HG03039 (cell line): ENCODE measurements at regions not wholly inside any gene's neighbourhood (a gene's known extent, or its start where the extent isn't known, plus 50 kb on each side); places are given as distances from the start of the nearest gene placed in this dataset.

ENCODE experiments used
- ATAC-seq: cut with Tn5 transposase; IDR thresholded peaks from one replicate; pipeline ENCODE4 v1.9.1; 2021; ENCODE audit warnings: mild to moderate bottlenecking, moderate library complexity; ENCODE audit not compliant: unreplicated experiment

DNA sequence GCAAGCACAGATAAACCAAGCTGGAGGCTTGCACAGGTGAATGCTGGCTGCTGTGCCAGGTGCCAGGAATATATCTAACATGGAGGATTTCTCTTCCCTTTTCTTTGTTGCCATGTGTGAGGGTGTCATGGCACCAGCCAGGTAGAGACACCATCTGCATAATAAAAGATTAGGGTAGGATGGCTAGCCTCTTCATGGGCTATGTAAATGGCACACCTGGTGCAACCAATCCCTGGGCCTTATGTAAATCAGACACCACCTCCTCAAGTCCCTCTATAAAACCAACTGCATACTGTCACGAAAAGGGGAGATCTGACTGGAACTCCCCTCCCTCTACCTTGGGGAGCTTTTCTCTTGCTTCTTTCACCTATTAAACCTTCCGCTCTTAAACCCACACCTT, 322.5 kb upstream of the POM121L12 start:
- no peak for ATAC-seq

DNA sequence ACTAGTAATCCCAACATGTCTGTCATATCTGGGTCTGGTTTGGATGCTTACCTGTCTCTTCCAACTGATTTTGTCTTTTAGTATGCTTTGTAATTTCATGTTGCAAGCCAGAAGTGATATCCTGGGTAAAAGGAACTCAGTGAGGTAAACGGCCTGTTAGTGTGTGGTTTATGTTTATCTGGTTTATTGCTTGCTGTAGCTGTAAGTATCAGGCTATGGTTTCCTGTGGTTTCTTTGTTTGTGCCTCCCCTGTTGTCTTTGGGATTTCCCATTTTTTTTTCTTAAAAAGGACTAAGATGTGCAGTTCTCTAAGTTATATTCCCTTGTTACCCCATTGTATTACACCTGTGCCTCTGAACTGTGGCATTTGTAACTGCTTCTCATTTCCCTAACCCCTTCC, 323.5 kb upstream of the POM121L12 start:
- no peak for ATAC-seq

DNA sequence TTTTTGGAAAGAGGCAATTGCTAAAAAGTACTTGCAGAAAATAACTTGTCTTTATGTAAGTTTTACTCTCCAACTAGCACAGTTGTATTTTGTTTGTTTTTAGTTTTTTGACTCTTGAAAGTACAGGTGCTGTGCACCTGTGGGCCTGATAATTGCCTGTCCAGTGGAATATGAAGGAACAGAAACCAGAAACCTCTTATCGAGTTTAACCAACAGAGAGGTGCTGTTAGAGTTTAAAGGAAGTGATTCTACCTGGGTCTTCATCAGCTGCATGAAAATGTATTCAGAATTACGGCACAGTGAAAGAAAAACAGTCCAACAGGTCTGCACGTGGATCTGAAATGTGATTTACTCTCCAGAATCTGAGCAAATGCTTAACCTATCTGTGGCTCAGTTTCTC, 326.6 kb upstream of the POM121L12 start:
- no peak for ATAC-seq

DNA sequence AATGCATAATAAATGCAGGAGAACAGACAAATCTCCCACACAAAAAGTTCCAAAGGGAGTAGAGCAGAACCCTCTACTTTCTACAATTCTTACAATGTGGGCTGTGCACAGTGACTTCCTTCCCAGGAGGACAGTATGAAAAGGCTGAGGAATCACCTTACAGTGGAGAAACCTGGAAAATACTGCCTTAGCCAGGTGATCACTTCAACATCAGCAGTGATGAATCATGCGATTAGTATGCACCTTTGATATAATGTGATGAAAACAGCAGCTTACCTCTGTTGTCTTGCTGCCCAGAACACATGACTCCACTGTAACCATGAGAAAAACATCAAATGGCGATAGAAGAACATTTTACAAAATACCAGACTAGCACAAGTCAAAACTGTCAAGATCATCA, 329.7 kb upstream of the POM121L12 start:
- no peak for ATAC-seq

DNA sequence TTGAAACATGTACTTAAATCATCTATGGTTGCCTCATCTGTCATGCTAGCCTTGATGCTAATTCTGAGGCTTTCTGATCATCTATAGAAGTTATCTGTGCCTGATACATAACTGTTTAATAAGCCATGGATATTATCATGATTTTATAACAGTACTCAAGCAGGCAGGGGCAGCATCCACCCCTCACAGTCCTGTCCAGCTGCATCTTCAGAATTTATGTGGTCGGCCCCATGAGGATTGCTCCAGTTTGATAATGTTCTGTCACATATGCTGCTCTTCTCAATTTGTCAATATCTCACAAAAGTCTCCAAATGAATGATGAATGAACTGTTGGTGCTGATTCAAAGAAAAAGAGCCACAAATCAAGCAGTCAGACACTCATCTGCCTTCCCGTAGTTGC, 335.1 kb upstream of the POM121L12 start:
- no peak for ATAC-seq

DNA sequence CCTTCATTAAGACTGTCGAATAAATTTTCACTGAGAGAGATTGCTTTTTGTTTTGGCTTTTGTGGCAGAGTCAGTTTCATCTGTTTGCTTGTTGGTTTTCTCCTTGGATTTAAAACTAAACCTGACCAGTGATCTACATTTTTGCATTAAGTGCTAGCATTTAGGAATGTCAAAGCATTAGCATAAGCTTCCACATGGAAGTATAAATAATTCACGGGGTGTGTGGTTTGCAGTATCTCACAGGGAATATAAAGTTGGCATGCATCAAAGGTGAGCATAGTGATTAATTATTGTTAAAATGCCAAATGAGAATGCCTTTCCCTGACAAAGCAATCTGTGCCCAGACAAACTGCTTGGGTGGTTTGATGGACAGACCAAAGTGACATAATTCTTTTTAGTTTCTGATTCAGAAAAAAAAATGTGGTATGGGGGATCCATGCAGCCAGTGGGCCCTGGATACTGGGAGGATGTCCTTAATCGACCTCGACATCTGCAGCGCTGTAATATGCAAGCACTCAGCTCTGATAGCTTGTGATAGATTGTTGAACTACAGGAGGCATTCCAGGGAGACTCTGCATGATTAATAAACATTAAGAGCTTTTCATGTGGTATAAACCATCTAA, 339.3 kb upstream of the POM121L12 start:
- no peak for ATAC-seq

DNA sequence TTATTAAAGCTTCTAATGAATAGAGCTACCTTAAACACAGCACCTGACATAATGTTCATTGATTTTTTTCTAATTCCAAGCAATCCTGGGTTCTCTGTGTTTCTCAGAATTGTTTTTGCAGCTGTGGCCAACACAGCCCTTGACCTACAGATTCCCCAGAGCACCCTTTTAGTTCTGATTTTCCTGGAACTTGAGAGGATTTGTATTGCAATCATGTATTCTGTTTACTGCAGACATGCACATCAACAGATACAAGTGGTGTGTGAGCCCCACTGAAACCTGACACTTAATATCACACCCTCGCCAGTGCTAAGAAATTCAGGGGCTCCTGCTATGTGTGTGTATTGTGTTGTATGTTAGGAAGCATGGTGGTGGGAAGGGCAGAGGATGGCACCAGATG, 344.2 kb upstream of the POM121L12 start:
- ATAC-seq: no peak

DNA sequence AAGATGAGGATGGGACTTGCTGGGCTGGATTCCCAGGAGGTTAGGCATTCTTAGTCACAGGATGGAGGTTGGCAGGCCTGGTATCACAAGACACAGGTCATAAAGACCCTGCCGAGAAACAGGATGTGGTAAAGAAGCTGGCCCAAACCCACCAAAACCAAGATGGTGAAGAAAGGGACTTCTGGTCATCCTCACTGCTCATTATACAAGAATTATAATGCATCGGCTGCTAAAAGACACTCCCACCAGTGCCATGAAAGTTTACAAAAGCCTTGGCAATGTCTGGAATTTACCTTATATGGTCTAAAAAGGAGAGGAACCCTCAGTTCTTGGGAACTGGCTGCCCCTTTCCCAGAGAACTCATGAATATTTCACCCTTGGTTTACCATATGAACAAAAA, 345.5 kb upstream of the POM121L12 start:
- no peak for ATAC-seq

DNA sequence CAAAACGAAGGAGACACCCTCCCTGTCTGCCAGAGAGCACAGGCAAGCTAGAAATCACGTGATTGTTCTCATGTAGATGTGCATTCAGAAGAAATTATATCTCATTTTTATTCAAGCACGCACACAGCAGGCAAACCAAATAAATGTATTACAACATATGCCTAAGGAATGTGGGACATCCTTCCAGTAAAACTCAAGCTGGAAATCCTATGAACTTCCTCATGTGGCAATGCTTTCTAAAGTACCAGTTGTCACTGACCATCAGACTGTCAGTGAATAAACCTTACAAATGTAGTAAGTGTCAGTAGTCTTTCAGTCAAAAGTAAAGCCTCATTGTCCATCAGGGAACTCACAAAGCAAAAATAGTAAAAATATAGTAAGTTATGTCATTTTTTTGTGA, 350.1 kb upstream of the POM121L12 start:
- ATAC-seq: no peak

DNA sequence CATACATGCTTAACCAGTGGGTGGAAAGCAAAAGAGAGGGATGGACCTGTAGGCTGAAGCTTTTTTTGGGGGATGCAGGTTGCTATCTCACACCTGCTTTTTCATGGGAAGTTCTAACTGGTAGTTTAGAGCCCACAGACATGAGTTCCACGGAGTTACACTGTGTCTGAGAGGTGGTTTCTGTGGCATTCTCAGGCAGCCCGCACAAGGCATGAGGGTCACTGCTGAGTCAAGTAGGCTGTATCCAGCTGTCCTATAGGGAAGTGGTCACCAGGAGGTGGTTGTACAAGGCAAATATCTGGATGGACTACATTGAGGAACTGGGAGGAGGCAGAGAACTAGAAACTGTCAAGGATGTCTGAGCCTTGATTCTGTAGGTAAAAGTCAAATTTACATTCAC, 351.0 kb upstream of the POM121L12 start:
- ATAC-seq: no peak

DNA sequence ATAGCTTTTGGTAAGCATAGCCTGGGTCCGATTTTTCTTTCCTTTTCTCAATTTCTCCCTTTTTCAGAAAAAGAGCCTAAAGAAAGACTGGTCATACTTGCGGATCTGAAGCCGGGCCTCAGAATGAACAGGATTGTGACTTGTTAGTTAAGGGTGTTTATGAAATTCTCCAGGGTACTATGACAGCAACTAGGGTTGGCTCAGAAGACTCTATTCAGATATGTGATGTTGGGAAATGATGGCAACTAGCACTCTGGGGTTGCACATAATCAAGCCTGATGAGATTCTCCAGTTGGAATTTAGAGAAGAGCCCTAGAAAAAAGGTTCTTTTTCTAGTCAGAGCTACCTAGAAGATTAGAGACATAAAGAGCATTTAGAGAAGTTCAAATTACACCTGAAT, 352.4 kb upstream of the POM121L12 start:
- ATAC-seq: no peak

DNA sequence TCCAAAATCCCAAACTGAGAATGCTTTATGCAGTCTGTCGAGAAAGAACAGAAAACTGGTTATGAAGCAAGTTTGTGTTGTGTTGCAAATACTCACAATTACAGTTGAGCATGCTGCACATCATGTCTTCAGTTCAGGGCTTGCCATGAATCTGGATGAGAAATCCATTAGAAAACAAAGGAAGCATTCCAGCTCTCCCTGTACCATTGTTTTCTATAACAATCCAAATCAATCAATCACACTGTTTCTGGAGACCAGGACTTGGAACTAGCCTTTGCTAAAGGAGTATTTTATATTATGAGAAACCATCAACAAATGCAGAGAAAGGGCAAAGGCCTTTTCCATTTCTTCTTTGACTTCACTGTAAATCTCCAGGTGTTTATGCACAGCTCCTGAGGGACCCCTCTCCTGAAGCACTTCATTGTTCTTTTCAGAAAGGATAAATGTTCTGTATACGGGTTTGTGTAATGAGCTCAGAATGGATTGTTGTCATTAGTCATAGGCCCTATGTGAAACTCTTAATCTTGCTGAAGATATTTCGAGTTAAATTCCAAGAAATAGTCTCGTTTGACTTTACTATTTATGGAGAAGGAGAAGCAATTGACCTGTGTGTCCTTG, 364.7 kb upstream of the POM121L12 start:
- no peak for ATAC-seq

DNA sequence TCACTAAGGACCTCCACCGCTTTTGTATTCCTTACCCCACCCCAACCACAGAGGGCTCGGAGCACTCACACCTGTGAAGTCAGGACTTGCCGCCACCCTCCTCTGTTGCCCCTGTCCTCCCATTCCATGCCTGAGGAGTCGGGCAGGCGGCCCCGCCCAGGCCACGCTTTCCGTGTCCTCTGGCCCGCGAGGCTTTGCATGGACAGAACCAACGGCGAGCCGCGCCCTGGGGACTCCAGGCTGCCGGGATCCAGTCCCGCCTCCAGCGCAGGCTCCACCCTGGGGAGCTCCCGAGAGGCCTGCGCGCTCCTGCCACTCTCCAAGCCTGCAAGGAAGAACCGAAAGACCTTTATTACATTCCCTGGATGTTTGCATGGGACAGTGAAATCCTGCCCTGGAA, 366.4 kb upstream of the POM121L12 start:
- ATAC-seq: no peak

DNA sequence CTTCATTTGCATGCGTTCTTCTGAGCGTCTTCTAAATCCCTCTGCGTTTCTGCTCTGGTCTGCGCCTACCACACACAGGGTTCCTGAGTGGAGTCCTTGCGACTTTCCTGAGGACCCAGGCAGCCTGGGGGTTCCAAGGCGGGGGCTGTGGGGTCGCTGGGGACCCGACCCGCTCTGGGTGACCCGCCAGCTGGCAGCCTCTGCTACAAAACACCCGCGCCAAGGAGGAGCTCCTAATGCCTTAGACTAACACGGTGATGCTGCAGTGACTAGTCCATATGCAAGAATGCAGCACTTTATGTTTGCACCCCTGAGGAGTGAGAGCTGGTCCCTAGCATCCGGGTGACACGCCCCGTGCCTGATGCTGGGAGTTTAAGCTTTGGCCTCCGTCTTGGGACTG, 367.0 kb upstream of the POM121L12 start:
- ATAC-seq: no peak

DNA sequence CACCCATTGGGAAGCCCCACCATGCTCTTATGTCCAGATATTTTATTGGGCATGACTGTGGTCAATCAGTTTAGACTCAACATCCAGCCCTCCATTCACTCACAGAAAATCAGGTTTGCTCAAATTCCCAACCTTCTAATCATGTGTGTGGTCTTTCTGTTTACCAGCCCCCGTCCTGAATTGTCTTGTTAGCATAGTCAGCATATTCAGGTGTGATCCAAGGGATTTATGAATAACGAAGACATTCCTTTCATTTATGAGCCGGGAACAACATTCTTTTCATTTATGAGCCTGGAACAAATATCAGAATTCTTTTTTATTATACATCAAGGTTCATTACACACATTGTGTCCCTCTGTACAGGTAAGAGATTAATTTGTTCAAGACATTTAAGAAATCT, 376.3 kb upstream of the POM121L12 start:
- no peak for ATAC-seq

DNA sequence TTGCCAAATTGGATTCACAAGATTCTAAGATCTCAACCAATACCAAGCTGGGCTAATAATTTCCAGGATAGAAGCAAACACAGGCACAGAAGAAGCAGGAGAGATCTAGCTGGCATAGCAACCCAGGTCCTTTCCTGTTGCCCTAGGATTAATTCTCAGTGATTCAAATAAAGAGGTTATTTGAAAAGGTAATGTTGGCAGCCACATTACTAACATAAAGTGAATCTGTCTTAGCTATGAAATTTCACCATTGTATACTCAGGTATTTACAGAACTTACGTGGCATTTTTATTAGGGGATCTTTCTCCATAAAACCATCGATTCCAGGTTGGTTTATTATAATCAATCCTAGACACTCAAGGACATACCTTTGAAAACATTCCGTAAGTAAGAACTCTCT, 379.3 kb upstream of the POM121L12 start:
- ATAC-seq: no peak

DNA sequence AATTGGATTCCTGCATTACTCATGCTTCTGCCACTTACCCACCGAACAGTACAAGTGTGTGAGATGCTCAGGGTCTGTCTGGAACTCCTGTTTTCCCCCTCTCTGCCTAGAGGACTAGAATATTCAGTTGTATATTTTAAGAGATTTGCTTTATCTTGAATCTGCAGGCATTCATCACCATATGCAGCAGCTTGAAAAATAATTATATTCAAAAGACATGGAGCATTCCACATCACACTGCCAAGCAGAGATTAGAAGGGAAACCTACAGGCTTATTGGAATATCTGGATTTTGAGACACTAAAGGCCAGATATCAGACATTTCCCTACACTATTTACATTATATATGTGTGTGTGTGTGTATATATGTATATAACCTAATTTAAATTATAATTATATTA, 382.8 kb upstream of the POM121L12 start:
- ATAC-seq: no peak

DNA sequence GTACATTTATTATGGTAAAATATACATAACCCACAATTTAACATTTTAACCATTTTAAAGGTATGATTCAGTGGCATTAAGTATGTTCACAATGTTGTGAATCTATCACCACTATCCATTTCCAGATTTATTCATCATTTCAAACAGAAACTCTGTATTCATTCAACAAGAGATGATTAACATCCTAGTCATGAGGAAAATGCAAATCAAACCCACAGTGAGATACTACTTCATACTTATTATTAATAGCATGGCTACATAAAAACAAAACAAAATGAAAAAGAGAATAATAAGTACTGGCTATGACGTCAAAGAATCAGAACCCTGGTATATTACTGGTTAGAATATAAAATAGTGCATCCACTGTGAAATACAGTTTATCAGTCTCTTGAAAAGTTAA, 386.6 kb upstream of the POM121L12 start:
- no peak for ATAC-seq

DNA sequence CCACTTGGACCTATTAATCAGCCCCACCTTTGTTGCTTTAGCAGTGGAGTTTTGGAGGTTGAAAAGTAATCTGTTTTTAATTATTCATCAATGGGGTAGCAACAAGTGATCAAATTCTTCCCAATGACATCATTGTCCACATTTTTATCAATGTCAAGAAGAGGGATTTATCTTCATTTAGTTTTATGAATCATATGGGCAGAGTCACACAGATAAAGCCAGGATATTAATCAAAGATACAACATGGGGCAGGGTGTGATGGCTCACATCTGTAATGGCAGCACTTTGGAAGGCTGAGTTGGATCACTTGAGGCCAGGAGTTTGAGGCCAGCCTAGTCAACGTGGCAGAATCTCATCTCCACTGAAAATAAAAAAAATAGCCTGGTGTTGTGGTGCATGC, 388.4 kb upstream of the POM121L12 start:
- ATAC-seq: no peak

DNA sequence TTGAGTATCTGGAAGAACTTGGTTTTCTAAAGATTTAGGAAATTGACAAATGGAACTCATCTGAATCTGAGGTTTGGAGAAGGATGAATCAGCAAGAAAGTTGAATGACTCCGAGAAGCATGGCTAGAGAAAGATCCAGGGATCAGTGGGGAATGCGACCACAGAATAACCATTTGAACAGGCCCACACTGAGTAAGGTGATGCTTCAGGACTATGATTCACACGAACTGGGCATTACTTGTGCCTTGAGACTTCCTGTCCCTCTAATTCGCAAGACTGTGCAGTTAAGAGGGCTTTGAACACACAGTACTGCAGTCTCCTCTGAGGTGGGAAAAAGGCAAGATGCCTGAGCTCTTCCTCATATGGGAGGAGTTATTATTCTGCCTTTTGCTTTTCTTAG, 395.5 kb upstream of the POM121L12 start:
- ATAC-seq: no peak

DNA sequence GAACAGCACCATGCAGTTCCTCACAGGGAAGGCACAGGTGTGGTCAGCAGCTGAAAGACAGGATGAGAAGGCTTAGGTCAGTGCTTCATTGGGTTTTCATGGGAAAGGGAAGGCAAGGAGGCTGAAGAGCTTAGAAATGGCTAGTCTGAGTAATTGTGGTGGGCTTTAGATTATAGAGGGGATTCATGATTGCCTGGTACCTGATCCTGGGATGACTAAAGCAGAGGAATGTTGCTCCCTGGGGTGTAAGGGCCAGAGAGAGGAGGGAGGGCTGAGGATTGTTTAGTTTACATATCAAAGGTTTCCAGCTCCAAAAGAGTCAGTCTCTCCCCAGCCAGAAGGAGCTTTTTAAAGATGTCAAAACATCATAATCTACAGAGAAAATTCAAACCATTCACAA, 396.3 kb upstream of the POM121L12 start:
- ATAC-seq: no peak

DNA sequence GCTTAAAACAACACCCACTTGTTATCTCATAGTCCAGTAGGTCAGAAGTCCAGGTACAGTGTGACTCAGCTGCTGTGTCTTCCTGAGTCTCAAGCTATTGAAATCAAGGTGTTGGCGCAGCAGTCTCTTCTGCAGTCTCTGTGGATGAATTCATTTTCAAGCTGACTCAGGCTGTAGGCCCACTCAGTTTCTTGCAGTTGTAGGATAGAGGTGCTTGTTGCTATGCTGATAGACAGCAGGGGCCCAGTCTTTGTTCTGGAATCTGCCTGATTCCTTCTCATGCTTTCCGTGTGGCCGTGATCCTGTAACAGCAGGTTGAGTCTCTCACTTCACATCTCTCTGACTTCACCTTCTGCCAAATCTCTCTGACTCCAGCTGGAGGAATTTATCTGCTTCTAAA, 400.4 kb upstream of the POM121L12 start:
- ATAC-seq: no peak

DNA sequence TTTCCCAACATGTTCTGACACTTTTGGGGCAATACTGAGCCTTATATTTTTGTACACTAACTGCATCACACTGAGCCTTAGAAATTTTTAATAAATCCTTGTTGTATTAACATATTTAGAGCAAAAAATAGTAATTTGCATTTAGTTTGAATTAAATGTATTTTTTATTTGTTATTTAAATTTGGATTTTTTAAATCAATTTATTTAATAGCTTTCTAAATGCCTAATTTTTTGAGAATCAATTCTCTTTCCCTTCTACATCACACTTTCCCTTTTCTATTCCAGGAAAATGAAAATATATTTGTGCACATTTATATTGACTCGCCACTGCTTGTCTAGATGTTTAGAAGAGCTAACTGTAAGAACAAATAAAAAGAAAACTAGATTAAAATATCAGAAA, 414.6 kb upstream of the POM121L12 start:
- no peak for ATAC-seq
